ENCODE measurements at regions not wholly inside any gene's neighbourhood (a gene's known extent, or its start where the extent isn't known, plus 50 kb on each side); places are given as distances from the start of the nearest gene placed in this dataset.

GRCh38 chr18:68417166-68417799, 297.6 kb downstream of the TMX3 start:
- Histone ChIP-seq H3K9ac (no peak overlapping the region), H3K4me2 (ENCODE audit: low read length) (no peak overlapping the region), H3K79me2 (no peaks in the 10 kb centered on the region), H3K27me3 (ENCODE audit: control insufficient read depth, insufficient read depth, low read length) (no peaks in the 10 kb centered on the region), H3K4me1 (no peaks in the 10 kb centered on the region), H3K27ac (no peak overlapping the region), H3K36me3 (ENCODE audit: control insufficient read depth, insufficient read depth, low read length) (no peaks in the 10 kb centered on the region), H3K4me3 (ENCODE audit: low read depth, low read length) (no peak overlapping the region), H2AFZ (no peak overlapping the region), H3K9me3 (ENCODE audit: control insufficient read depth, low read length) (no peaks in the 10 kb centered on the region)
- TF ChIP-seq CTCF (IDR thresholded peaks at IDR 0.05), result no peak

DNA sequence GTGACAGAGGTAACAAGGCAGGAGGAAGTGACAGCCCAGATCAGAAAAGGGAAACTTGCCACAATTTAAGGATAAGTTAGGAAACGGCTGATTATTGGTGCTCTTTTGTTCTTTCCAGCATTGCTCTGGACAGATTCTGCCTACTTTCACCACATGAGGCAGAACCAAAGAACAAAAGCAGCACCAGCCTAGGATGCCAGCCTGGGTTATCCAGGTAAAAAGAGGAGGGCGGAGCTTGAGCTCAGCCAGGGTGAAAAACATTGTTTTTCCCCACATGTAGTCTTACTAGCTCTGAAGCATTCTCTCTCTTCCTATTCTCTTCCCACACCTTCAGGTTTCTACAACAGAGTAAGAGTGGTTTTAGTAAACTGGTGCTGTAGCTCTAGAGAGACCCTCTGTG, 300.5 kb downstream of the TMX3 start:
- Histone ChIP-seq H3K9ac (no peak overlapping the region), H3K36me3 (ENCODE audit: control insufficient read depth, insufficient read depth, low read length) (no peaks in the 10 kb centered on the region), H3K9me3 (ENCODE audit: control insufficient read depth, low read length) (no peaks in the 10 kb centered on the region), H3K4me2 (ENCODE audit: low read length) (no peak overlapping the region), H3K4me3 (ENCODE audit: low read depth, low read length) (no peak overlapping the region), H3K27ac (no peak overlapping the region), H3K79me2 (no peaks in the 10 kb centered on the region), H2AFZ (no peak overlapping the region), H3K4me1 (no peaks in the 10 kb centered on the region), H3K27me3 (ENCODE audit: control insufficient read depth, insufficient read depth, low read length) (no peaks in the 10 kb centered on the region)
- TF ChIP-seq CTCF (IDR thresholded peaks at IDR 0.05), result no peak

DNA sequence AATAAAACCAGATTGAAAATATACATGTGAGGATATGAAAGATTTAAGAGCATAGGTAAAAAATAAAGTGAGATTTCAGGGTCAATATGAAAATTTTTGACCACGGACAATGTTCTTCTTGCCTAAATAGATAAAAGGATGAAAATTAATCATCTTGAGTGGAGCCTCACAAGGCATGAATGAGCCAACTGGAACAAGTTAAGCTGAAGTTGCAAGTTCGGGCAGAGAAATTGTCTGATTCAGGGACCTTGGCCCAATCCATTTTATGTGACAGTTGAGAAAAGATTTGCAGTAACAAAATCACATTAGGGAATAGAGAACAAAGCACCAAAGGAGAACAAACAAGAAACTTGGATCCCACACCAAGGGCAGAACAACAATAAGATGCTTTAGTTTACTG, 305.3 kb downstream of the TMX3 start:
- no peak overlapping the region for H3K9ac ChIP-seq
- H2AFZ ChIP-seq, result no peak overlapping the region
- H3K79me2 ChIP-seq, result no peaks in the 10 kb centered on the region
- H3K27me3 ChIP-seq (ENCODE audit: control insufficient read depth, insufficient read depth, low read length), result no peaks in the 10 kb centered on the region
- no peak overlapping the region for H3K4me2 ChIP-seq (ENCODE audit: low read length)
- H3K4me1 ChIP-seq, result no peaks in the 10 kb centered on the region
- H3K4me3 ChIP-seq (ENCODE audit: low read depth, low read length), result no peak overlapping the region
- no peak for TF ChIP-seq CTCF (IDR thresholded peaks at IDR 0.05)
- H3K9me3 ChIP-seq (ENCODE audit: control insufficient read depth, low read length), result no peaks in the 10 kb centered on the region
- no peak overlapping the region for H3K27ac ChIP-seq
- H3K36me3 ChIP-seq (ENCODE audit: control insufficient read depth, insufficient read depth, low read length), result no peaks in the 10 kb centered on the region

DNA sequence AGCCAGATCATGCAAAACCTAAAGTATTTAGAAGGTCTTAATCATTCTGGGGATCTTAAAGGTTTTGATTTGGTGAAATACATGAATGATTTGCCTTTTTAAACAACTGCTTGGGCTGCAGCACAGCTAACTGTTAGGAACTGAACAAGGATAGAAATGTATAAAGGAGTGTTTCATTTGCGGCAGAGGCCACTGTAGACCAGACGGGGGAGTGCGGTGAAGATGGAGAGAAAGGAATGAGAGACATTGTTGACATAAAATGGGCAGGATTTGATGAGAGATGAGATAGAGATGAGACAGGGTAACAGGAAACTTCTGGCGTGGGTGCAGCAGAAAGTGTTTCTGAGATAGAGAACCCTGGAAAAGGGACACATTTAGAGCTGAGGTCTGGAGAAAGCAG, 308.1 kb downstream of the TMX3 start:
- H3K4me3 ChIP-seq (ENCODE audit: low read depth, low read length), result no peak overlapping the region
- H3K9me3 ChIP-seq (ENCODE audit: control insufficient read depth, low read length), result no peaks in the 10 kb centered on the region
- H3K9ac ChIP-seq, result no peak overlapping the region
- no peak overlapping the region for H3K4me2 ChIP-seq (ENCODE audit: low read length)
- H2AFZ ChIP-seq, result no peak overlapping the region
- no peaks in the 10 kb centered on the region for H3K79me2 ChIP-seq
- H3K27me3 ChIP-seq (ENCODE audit: control insufficient read depth, insufficient read depth, low read length), result no peaks in the 10 kb centered on the region
- H3K4me1 ChIP-seq, result no peaks in the 10 kb centered on the region
- H3K36me3 ChIP-seq (ENCODE audit: control insufficient read depth, insufficient read depth, low read length), result no peaks in the 10 kb centered on the region
- no peak overlapping the region for H3K27ac ChIP-seq
- TF ChIP-seq CTCF (IDR thresholded peaks at IDR 0.05), result no peak

DNA sequence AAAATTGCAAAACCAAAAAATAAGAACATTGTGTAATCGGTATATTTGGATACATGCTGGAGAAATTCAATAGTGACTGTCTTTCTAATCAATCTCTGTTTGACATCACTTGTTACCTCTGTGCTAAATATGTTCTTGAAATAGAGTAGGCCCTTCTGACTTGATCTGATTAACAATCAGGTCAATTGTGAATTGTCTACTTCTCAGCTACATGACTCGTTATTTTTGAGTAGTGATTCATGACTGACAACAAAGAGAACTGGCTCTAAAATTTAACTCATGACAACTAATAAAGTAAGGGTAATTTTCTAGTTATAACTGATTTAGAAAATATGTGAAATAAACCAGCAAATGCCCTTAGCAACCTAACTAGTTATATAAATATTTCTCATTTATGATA, 312.1 kb downstream of the TMX3 start:
- Histone ChIP-seq H3K9ac (no peak overlapping the region), H3K79me2 (no peaks in the 10 kb centered on the region), H3K9me3 (ENCODE audit: control insufficient read depth, low read length) (no peaks in the 10 kb centered on the region), H3K4me1 (no peaks in the 10 kb centered on the region), H3K36me3 (ENCODE audit: control insufficient read depth, insufficient read depth, low read length) (no peaks in the 10 kb centered on the region), H3K4me2 (ENCODE audit: low read length) (no peak overlapping the region), H3K27ac (no peak overlapping the region), H3K4me3 (ENCODE audit: low read depth, low read length) (no peak overlapping the region), H2AFZ (no peak overlapping the region), H3K27me3 (ENCODE audit: control insufficient read depth, insufficient read depth, low read length) (no peaks in the 10 kb centered on the region)
- TF ChIP-seq CTCF (IDR thresholded peaks at IDR 0.05), result no peak

Data from parathyroid adenoma (tissue), 2 donors.